Skeletal muscle tissue (tissue), 3 donors: ENCODE measurements at regions not wholly inside any gene's neighbourhood (a gene's known extent, or its start where the extent isn't known, plus 50 kb on each side); places are given as distances from the start of the nearest gene placed in this dataset.

Experiments
- H3K27ac ChIP-seq: one replicate; pipeline ENCODE4 v1.7.0; 2013; ENCODE audit warnings: mild to moderate bottlenecking, low read depth, low read length, inconsistent platforms
- H3K27me3 ChIP-seq, 3 donors: one replicate each; pipeline ENCODE4 v1.7.0; 2013; ENCODE audit warnings: low read length in 3 of 3; ENCODE audit not compliant: control insufficient read depth in 3 of 3, insufficient read depth in 3 of 3
- H3K36me3 ChIP-seq, 3 donors: one replicate each; pipeline ENCODE4 v1.7.0; 2013; ENCODE audit warnings: low read length in 3 of 3; ENCODE audit not compliant: control insufficient read depth in 3 of 3, insufficient read depth in 3 of 3
- H3K4me1 ChIP-seq, 3 donors: one replicate each; pipeline ENCODE4 v1.7.0; 2013; ENCODE audit warnings: low read length in 3 of 3, mild to moderate bottlenecking in 3 of 3; ENCODE audit not compliant: control insufficient read depth in 3 of 3, insufficient read depth in 3 of 3
- H3K4me3 ChIP-seq, 3 donors: one replicate each; pipeline ENCODE4 v1.7.0; 2013; ENCODE audit warnings: low read length in 3 of 3
- H3K9ac ChIP-seq, 3 donors: one replicate each; pipeline ENCODE4 v1.7.0; 2013; ENCODE audit warnings: low read length in 3 of 3, mild to moderate bottlenecking in 3 of 3, moderate library complexity in 2 of 3, low read depth in 1 of 3
- H3K9me3 ChIP-seq, 3 donors: one replicate each; pipeline ENCODE4 v1.7.0; 2013; ENCODE audit warnings: low read length in 3 of 3; ENCODE audit not compliant: control insufficient read depth in 3 of 3
- donor health status: Osteomylitis.

- no peak overlapping the region for H3K9ac ChIP-seq
- H3K36me3 ChIP-seq: no peaks in the 10 kb centered on the region
- H3K27me3 ChIP-seq: no peaks in the 10 kb centered on the region
- H3K4me3 ChIP-seq: no peak overlapping the region
- no peaks in the 10 kb centered on the region for H3K4me1 ChIP-seq
- H3K9me3 ChIP-seq: no peaks in the 10 kb centered on the region
- H3K27ac ChIP-seq: no peak overlapping the region
These were observed 419.0 kb downstream of the DSC3 start for GRCh38 chr18:30623401-30624065.

- H3K4me1 ChIP-seq: no peaks in the 10 kb centered on the region
- H3K36me3 ChIP-seq: no peaks in the 10 kb centered on the region
- no peaks in the 10 kb centered on the region for H3K9me3 ChIP-seq
- H3K4me3 ChIP-seq: no peak overlapping the region
- H3K9ac ChIP-seq: no peak overlapping the region
- H3K27me3 ChIP-seq: no peaks in the 10 kb centered on the region
- no peak overlapping the region for H3K27ac ChIP-seq
These were observed 419.9 kb downstream of the DSC3 start for GRCh38 chr18:30622635-30623034.

- H3K27me3 ChIP-seq: no peaks in the 10 kb centered on the region
These were observed 420.4 kb downstream of the DSC3 start for GRCh38 chr18:30622104-30622503.

GRCh38 chr18:30618567-30618966 is 424.0 kb downstream of the DSC3 start:
- Histone ChIP-seq H3K27ac (no peak overlapping the region), H3K9ac (no peak overlapping the region), H3K4me1 (no peaks in the 10 kb centered on the region), H3K36me3 (no peaks in the 10 kb centered on the region), H3K4me3 (no peak overlapping the region), H3K27me3 (no peaks in the 10 kb centered on the region), H3K9me3 (no peaks in the 10 kb centered on the region)

More at GRCh38 chr18:30622104-30622503, 420.4 kb downstream of the DSC3 start:
- Histone ChIP-seq H3K4me1 (no peaks in the 10 kb centered on the region), H3K36me3 (no peaks in the 10 kb centered on the region), H3K9me3 (no peaks in the 10 kb centered on the region), H3K4me3 (no peak overlapping the region), H3K27ac (no peak overlapping the region), H3K9ac (no peak overlapping the region)

- Histone ChIP-seq H3K27ac (no peak overlapping the region), H3K27me3 (no peaks in the 10 kb centered on the region), H3K4me1 (no peaks in the 10 kb centered on the region), H3K36me3 (no peaks in the 10 kb centered on the region), H3K9ac (no peak overlapping the region), H3K9me3 (no peaks in the 10 kb centered on the region), H3K4me3 (no peak overlapping the region)
These were observed 426.1 kb downstream of the DSC3 start for GRCh38 chr18:30616414-30616813.

GRCh38 chr18:30613467-30613801 is 429.1 kb downstream of the DSC3 start:
- H3K27ac ChIP-seq: no peak overlapping the region
- no peak overlapping the region for H3K9ac ChIP-seq
- H3K9me3 ChIP-seq: no peaks in the 10 kb centered on the region
- H3K27me3 ChIP-seq: no peaks in the 10 kb centered on the region
- H3K4me3 ChIP-seq: no peak overlapping the region
- no peaks in the 10 kb centered on the region for H3K36me3 ChIP-seq
- no peaks in the 10 kb centered on the region for H3K4me1 ChIP-seq

GRCh38 chr18:30601541-30601940 is 441.0 kb downstream of the DSC3 start:
- Histone ChIP-seq H3K4me3 (no peak overlapping the region), H3K9ac (no peak overlapping the region), H3K4me1 (no peaks in the 10 kb centered on the region)

GRCh38 chr18:30597202-30597601 is 445.3 kb downstream of the DSC3 start:
- H3K9me3 ChIP-seq: no peaks in the 10 kb centered on the region
- no peak overlapping the region for H3K27ac ChIP-seq
- no peaks in the 10 kb centered on the region for H3K4me1 ChIP-seq
- no peak overlapping the region for H3K4me3 ChIP-seq
- no peak overlapping the region for H3K9ac ChIP-seq
- no peaks in the 10 kb centered on the region for H3K27me3 ChIP-seq
- H3K36me3 ChIP-seq: no peaks in the 10 kb centered on the region

More at GRCh38 chr18:30601541-30601940, 441.0 kb downstream of the DSC3 start:
- Histone ChIP-seq H3K27me3 (no peaks in the 10 kb centered on the region), H3K27ac (no peak overlapping the region), H3K36me3 (no peaks in the 10 kb centered on the region), H3K9me3 (no peaks in the 10 kb centered on the region)

GRCh38 chr18:30596635-30597034 is 445.9 kb downstream of the DSC3 start:
- Histone ChIP-seq H3K4me3 (no peak overlapping the region), H3K4me1 (no peaks in the 10 kb centered on the region), H3K9ac (no peak overlapping the region), H3K27ac (no peak overlapping the region), H3K36me3 (no peaks in the 10 kb centered on the region), H3K9me3 (no peaks in the 10 kb centered on the region), H3K27me3 (no peaks in the 10 kb centered on the region)

- Histone ChIP-seq H3K4me3 (no peak overlapping the region), H3K27ac (no peak overlapping the region), H3K9me3 (no peaks in the 10 kb centered on the region), H3K27me3 (no peaks in the 10 kb centered on the region), H3K9ac (no peak overlapping the region), H3K36me3 (no peaks in the 10 kb centered on the region), H3K4me1 (no peaks in the 10 kb centered on the region)
These were observed 446.6 kb downstream of the DSC3 start for GRCh38 chr18:30595942-30596341.
